ENCODE measurements at regions not wholly inside any gene's neighbourhood (a gene's known extent, or its start where the extent isn't known, plus 50 kb on each side); places are given as distances from the start of the nearest gene placed in this dataset.
"Not testable (repeated sequence)": the region's sequence is repeated elsewhere in the genome, so short reads cannot be mapped to it uniquely, and the experiment has no call there.

GRCh38 chr15:79673416-79674123 lies 223.2 kb downstream of the MTHFS start:
- no peak for DNase-seq

- DNase-seq = no peak
Measured at GRCh38 chr15:79674124-79674465, 222.7 kb downstream of the MTHFS start.

- no peak for DNase-seq
Measured at GRCh38 chr15:79675982-79676381, 220.8 kb downstream of the MTHFS start.

GRCh38 chr15:79676621-79677020 lies 220.2 kb downstream of the MTHFS start:
- DNase-seq = no peak

GRCh38 chr15:79677241-79677640 lies 219.6 kb downstream of the MTHFS start:
- no peak for DNase-seq

- DNase-seq = no peak
Measured at GRCh38 chr15:79678032-79678701, 218.6 kb downstream of the MTHFS start.

GRCh38 chr15:79680720-79681119 lies 216.1 kb downstream of the MTHFS start:
- DNase-seq = no peak

GRCh38 chr15:79682285-79682684 lies 214.5 kb downstream of the MTHFS start:
- peak; percentile 2 for DNase-seq

- DNase-seq = no peak
Measured at GRCh38 chr15:79682851-79683288, 213.9 kb downstream of the MTHFS start.

- no peak for DNase-seq
Measured at GRCh38 chr15:79689030-79689429, 207.8 kb downstream of the MTHFS start.

- DNase-seq = no peak
Measured at GRCh38 chr15:79700951-79701480, 195.8 kb downstream of the MTHFS start.

GRCh38 chr15:79702621-79703020 lies 194.2 kb downstream of the MTHFS start:
- DNase-seq = no peak

GRCh38 chr15:79721256-79721655 lies 175.6 kb downstream of the MTHFS start:
- no peak for DNase-seq

GRCh38 chr15:79724312-79724711 lies 172.5 kb downstream of the MTHFS start:
- DNase-seq = no peak

GRCh38 chr15:79724804-79725203 lies 172.0 kb downstream of the MTHFS start:
- DNase-seq = no peak

GRCh38 chr15:79728867-79729266 lies 167.9 kb downstream of the MTHFS start:
- DNase-seq = no peak

GRCh38 chr15:79736435-79737000 lies 160.3 kb downstream of the MTHFS start:
- DNase-seq = no peak

- DNase-seq = no peak
Measured at GRCh38 chr15:79738143-79738542, 158.7 kb downstream of the MTHFS start.

- no peak for DNase-seq
Measured at GRCh38 chr15:79740561-79740960, 156.3 kb downstream of the MTHFS start.

- no peak for DNase-seq
Measured at GRCh38 chr15:79743032-79743431, 153.8 kb downstream of the MTHFS start.

GRCh38 chr15:79744485-79744884 lies 152.3 kb downstream of the MTHFS start:
- DNase-seq = not testable (repeated sequence)

GRCh38 chr15:79756365-79756764 lies 140.4 kb downstream of the MTHFS start:
- no peak for DNase-seq

GRCh38 chr15:79765081-79765480 lies 131.7 kb downstream of the MTHFS start:
- DNase-seq = no peak

- DNase-seq = no peak
Measured at GRCh38 chr15:79769069-79769481, 127.7 kb downstream of the MTHFS start.
